Brain microvascular endothelial cell (primary cell): ENCODE measurements at regions not wholly inside any gene's neighbourhood (a gene's known extent, or its start where the extent isn't known, plus 50 kb on each side); places are given as distances from the start of the nearest gene placed in this dataset.

ENCODE experiments used
- DNase-seq: peaks from one replicate; pipeline ENCODE4 v3.0.0-alpha.2; 2020
- H3K27ac ChIP-seq: fragments of 250-450 bp; sonication (Bioruptor Pico); 2 replicates; pipeline ENCODE4 v1.5.1; 2020; ENCODE audit warnings: mild to moderate bottlenecking, moderate library complexity
- H3K27me3 ChIP-seq: fragments of 250-450 bp; sonication (Bioruptor Pico); replicated peaks from 2 replicates; pipeline ENCODE4 v1.5.1; 2020; ENCODE audit warnings: mild to moderate bottlenecking
- H3K36me3 ChIP-seq: fragments of 250-450 bp; sonication (Bioruptor Pico); replicated peaks from 2 replicates; pipeline ENCODE4 v1.5.1; 2020; ENCODE audit warnings: mild to moderate bottlenecking
- H3K4me3 ChIP-seq: 2 replicates; pipeline ENCODE4 v1.5.1; 2011; ENCODE audit warnings: low read depth, mild to moderate bottlenecking, control low read depth, low read length, moderate library complexity
- CTCF ChIP-seq: IDR thresholded peaks from 2 replicates; pipeline ENCODE4 v1.5.1; 2011; ENCODE audit warnings: low read depth, mild to moderate bottlenecking, moderate library complexity, low read length, control low read depth, inconsistent platforms; ENCODE audit errors: missing control alignments
- in situ Hi-C: cut with HindIII; loops from 2 replicates; pipeline ENCODE4 v1.10.0; 2017; ENCODE audit warnings: low sequenced_read_pairs, low pct_ligation_motif_present

- Histone ChIP-seq H3K27me3 (no peaks in the 10 kb centered on the region), H3K36me3 (no peaks in the 10 kb centered on the region), H3K4me3 (no peak overlapping the region), H3K27ac (no peak overlapping the region)
- DNase-seq = peak; percentile 59
- in situ Hi-C loops = no loop called here
- no peak for TF ChIP-seq CTCF
Observed at GRCh38 chr11:8838248-8838647, 72.7 kb upstream of the AKIP1 start.

GRCh38 chr11:8839306-8839956, 71.6 kb upstream of the AKIP1 start:
- no peak for DNase-seq
- Histone ChIP-seq H3K36me3 (no peaks in the 10 kb centered on the region), H3K27me3 (no peaks in the 10 kb centered on the region), H3K27ac (no peak overlapping the region), H3K4me3 (no peak overlapping the region)
- no peak for TF ChIP-seq CTCF
- in situ Hi-C loops = no loop called here

- no peak overlapping the region for H3K27ac ChIP-seq
- in situ Hi-C loops = no loop called here
Observed at GRCh38 chr11:8839957-8840945, 70.7 kb upstream of the AKIP1 start.

GRCh38 chr11:8841899-8842298, 69.1 kb upstream of the AKIP1 start:
- no peaks in the 10 kb centered on the region for H3K27me3 ChIP-seq
- no peak overlapping the region for H3K4me3 ChIP-seq
- TF ChIP-seq CTCF = no peak
- no peak overlapping the region for H3K27ac ChIP-seq
- DNase-seq = no peak
- no peaks in the 10 kb centered on the region for H3K36me3 ChIP-seq
- in situ Hi-C loops = no loop called here

More at GRCh38 chr11:8839957-8840945, 70.7 kb upstream of the AKIP1 start:
- Histone ChIP-seq H3K4me3 (no peak overlapping the region), H3K27me3 (no peaks in the 10 kb centered on the region), H3K36me3 (no peaks in the 10 kb centered on the region)
- no peak for DNase-seq
- no peak for TF ChIP-seq CTCF

GRCh38 chr11:8858808-8859207, 52.2 kb upstream of the AKIP1 start:
- no peak overlapping the region for H3K27ac ChIP-seq
- in situ Hi-C loops = no loop called here
- TF ChIP-seq CTCF = no peak
- H3K4me3 ChIP-seq = no peak overlapping the region
- no peaks in the 10 kb centered on the region for H3K36me3 ChIP-seq
- no peaks in the 10 kb centered on the region for H3K27me3 ChIP-seq
- DNase-seq = no peak
